CD14-positive monocyte (primary cell): ENCODE measurements at regions not wholly inside any gene's neighbourhood (a gene's known extent, or its start where the extent isn't known, plus 50 kb on each side); places are given as distances from the start of the nearest gene placed in this dataset.

Source experiments
- DNase-seq, 3 donors: peaks; one replicate each; pipeline ENCODE4 v3.0.0-alpha.2; 2011 to 2022
- H2AFZ ChIP-seq: 2 replicates; pipeline ENCODE4 v1.6.0; 2012; ENCODE audit warnings: mild to moderate bottlenecking, low read depth, low read length, inconsistent platforms; ENCODE audit not compliant: insufficient read depth, poor library complexity, severe bottlenecking
- H3K27ac ChIP-seq, 2 donors: 1 replicate in 1 of 2; 2 replicates in 1 of 2; pipeline ENCODE4 v1.5.1; 2012 to 2013; ENCODE audit warnings: low read length in 2 of 2, control low read depth in 1 of 2, inconsistent platforms in 1 of 2, low read depth in 1 of 2, mild to moderate bottlenecking in 1 of 2
- H3K27me3 ChIP-seq, 2 donors: one replicate each; pipeline versions ENCODE4 v1.6.0 to v1.6.1; 2011 to 2013; ENCODE audit warnings: low read length in 2 of 2; ENCODE audit not compliant: control insufficient read depth in 2 of 2, insufficient read depth in 2 of 2
- H3K36me3 ChIP-seq, 2 donors: replicated peaks in 1 of 2; 1 replicate in 1 of 2; 2 replicates in 1 of 2; pipeline versions ENCODE4 v1.5.1 to v1.6.1; 2012 to 2013; ENCODE audit warnings: low read length in 2 of 2, control low read depth in 1 of 2, inconsistent platforms in 1 of 2, mild to moderate bottlenecking in 1 of 2; ENCODE audit not compliant: insufficient read depth in 2 of 2, control insufficient read depth in 1 of 2
- H3K4me1 ChIP-seq, 2 donors: 1 replicate in 1 of 2; 2 replicates in 1 of 2; pipeline versions ENCODE4 v1.5.1 to v1.6.1; 2012 to 2013; ENCODE audit warnings: low read length in 2 of 2, control low read depth in 1 of 2, inconsistent platforms in 1 of 2, mild to moderate bottlenecking in 1 of 2, moderate library complexity in 1 of 2; ENCODE audit not compliant: insufficient read depth in 2 of 2, control insufficient read depth in 1 of 2
- H3K4me2 ChIP-seq: replicated peaks from 2 replicates; pipeline ENCODE3; 2012; ENCODE audit warnings: low read length, moderate library complexity, mild to moderate bottlenecking; ENCODE audit not compliant: poor library complexity, severe bottlenecking; ENCODE audit errors: extremely low read depth
- H3K4me3 ChIP-seq, 3 experiments: fragments of 200-600 bp in 1 of 3; sonication (generic) in 1 of 3; replicated peaks in 1 of 3; 1 replicate in 2 of 3; 2 replicates in 1 of 3; pipeline ENCODE4 v1.5.1; 2011 to 2013; ENCODE audit warnings: low read length in 3 of 3, mild to moderate bottlenecking in 3 of 3, control low read depth in 2 of 3, low read depth in 2 of 3, inconsistent platforms in 1 of 3, moderate library complexity in 1 of 3
- H3K79me2 ChIP-seq: 2 replicates; pipeline ENCODE4 v1.6.0; 2012; ENCODE audit warnings: mild to moderate bottlenecking, control low read depth, inconsistent platforms, low read length, moderate library complexity; ENCODE audit not compliant: insufficient read depth
- H3K9ac ChIP-seq: 2 replicates; pipeline ENCODE4 v1.6.0; 2017; ENCODE audit warnings: low read length, mild to moderate bottlenecking; ENCODE audit not compliant: insufficient read depth, poor library complexity, severe bottlenecking
- H3K9me3 ChIP-seq, 2 donors: replicated peaks in 1 of 2; 1 replicate in 1 of 2; 2 replicates in 1 of 2; pipeline versions ENCODE4 v1.5.1 to v1.6.1; 2012 to 2013; ENCODE audit warnings: low read length in 2 of 2, control low read depth in 1 of 2; ENCODE audit not compliant: control insufficient read depth in 1 of 2, insufficient read depth in 1 of 2
- H4K20me1 ChIP-seq: 2 replicates; pipeline ENCODE4 v1.6.0; 2012; ENCODE audit warnings: mild to moderate bottlenecking, low read length, control low read depth, moderate library complexity; ENCODE audit not compliant: insufficient read depth
- H3K27ac Mint-ChIP-seq, 7 donors: one replicate each; pipeline ENCODE4 v1.8.0; 2020; ENCODE audit warnings: mild to moderate bottlenecking in 7 of 7, mixed read lengths in 7 of 7, moderate library complexity in 6 of 7, inconsistent platforms in 2 of 7
- H3K27me3 Mint-ChIP-seq, 3 donors: one replicate each; pipeline ENCODE4 v1.8.0; 2021 to 2022; ENCODE audit warnings: low read depth in 3 of 3, mild to moderate bottlenecking in 3 of 3, mixed read lengths in 3 of 3, moderate library complexity in 3 of 3, inconsistent platforms in 1 of 3
- H3K36me3 Mint-ChIP-seq, 2 donors: one replicate each; pipeline ENCODE4 v1.8.0; 2020; ENCODE audit warnings: mixed read lengths in 2 of 2, inconsistent platforms in 1 of 2, mild to moderate bottlenecking in 1 of 2
- H3K4me1 Mint-ChIP-seq: one replicate; pipeline ENCODE4 v1.8.0; 2020; ENCODE audit warnings: mild to moderate bottlenecking, mixed read lengths
- H3K4me3 Mint-ChIP-seq, 2 donors: one replicate each; pipeline ENCODE4 v1.8.0; 2020; ENCODE audit warnings: mild to moderate bottlenecking in 2 of 2, mixed read lengths in 2 of 2, moderate library complexity in 1 of 2
- H3K9me3 Mint-ChIP-seq, 7 donors: one replicate each; pipeline ENCODE4 v1.8.0; 2020 to 2022; ENCODE audit warnings: mixed read lengths in 7 of 7, mild to moderate bottlenecking in 6 of 7, moderate library complexity in 6 of 7, inconsistent platforms in 2 of 7
- WGBS: methylation state at CpG from one replicate; pipeline ENCODE4 v1.1.5; 2013; ENCODE audit warnings: missing lambda C conversion rate; ENCODE audit not compliant: insufficient coverage; 5-methylcytosine and 5-hydroxymethylcytosine counted together
- intact Hi-C, 2 donors: fragments of 100-400 bp; cut with micrococcal nuclease; formaldehyde crosslinking; loops; one replicate each; pipeline versions ENCODE4 v1.15.0 to v1.15.1; 2023
- TF ChIP-seq, protein P1 (sequence below): fragments of 200-600 bp; IDR thresholded peaks from one replicate; pipeline ENCODE4 v1.8.0; 2022; ENCODE audit warnings: antibody characterized with exemption, mild to moderate bottlenecking

- no peaks in the 10 kb centered on the region for H3K4me1 ChIP-seq
- H3K27me3 ChIP-seq, result no peaks in the 10 kb centered on the region
- no peaks in the 10 kb centered on the region for H3K79me2 ChIP-seq
- H2AFZ ChIP-seq, result no peak overlapping the region
- H3K9me3 ChIP-seq, result no peaks in the 10 kb centered on the region
- Mint-ChIP-seq H3K4me3 (no peak overlapping the region), H3K27ac (peak overlapping the region in 1 of 7 donors; percentile 35), H3K27me3 (peaks cover 2 to 5% (median 3%) of the 10 kb centered on the region in 3 donors), H3K36me3 (no peaks in the 10 kb centered on the region), H3K4me1 (no peaks in the 10 kb centered on the region), H3K9me3 (peaks cover 2 to 15% (median 8%) of the 10 kb centered on the region in 7 donors)
- H3K4me2 ChIP-seq, result no peak overlapping the region
- H3K9ac ChIP-seq, result no peak overlapping the region
- no peak for DNase-seq
- H3K27ac ChIP-seq, result no peak overlapping the region
- intact Hi-C loops, result no loop called here
- H3K4me3 ChIP-seq, result no peak overlapping the region
- H3K36me3 ChIP-seq, result no peaks in the 10 kb centered on the region
- no peaks in the 10 kb centered on the region for H4K20me1 ChIP-seq
- no CpG with 5 or more reads among the region's 2 CpGs for WGBS
- TF ChIP-seq, protein P1, sequence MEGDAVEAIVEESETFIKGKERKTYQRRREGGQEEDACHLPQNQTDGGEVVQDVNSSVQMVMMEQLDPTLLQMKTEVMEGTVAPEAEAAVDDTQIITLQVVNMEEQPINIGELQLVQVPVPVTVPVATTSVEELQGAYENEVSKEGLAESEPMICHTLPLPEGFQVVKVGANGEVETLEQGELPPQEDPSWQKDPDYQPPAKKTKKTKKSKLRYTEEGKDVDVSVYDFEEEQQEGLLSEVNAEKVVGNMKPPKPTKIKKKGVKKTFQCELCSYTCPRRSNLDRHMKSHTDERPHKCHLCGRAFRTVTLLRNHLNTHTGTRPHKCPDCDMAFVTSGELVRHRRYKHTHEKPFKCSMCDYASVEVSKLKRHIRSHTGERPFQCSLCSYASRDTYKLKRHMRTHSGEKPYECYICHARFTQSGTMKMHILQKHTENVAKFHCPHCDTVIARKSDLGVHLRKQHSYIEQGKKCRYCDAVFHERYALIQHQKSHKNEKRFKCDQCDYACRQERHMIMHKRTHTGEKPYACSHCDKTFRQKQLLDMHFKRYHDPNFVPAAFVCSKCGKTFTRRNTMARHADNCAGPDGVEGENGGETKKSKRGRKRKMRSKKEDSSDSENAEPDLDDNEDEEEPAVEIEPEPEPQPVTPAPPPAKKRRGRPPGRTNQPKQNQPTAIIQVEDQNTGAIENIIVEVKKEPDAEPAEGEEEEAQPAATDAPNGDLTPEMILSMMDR, result no peak
These were observed 52.4 kb upstream of the SERINC1 start for GRCh38 chr6:122524056-122524455.

GRCh38 chr6:122530440-122531046 is 58.9 kb upstream of the SERINC1 start:
- peaks cover 0 to 8% (median 6%) of the 10 kb centered on the region in 3 donors for H3K27me3 Mint-ChIP-seq
- Histone ChIP-seq H3K9ac (no peak overlapping the region), H2AFZ (no peak overlapping the region), H3K4me2 (no peak overlapping the region), H3K79me2 (no peaks in the 10 kb centered on the region), H3K27me3 (no peaks in the 10 kb centered on the region), H3K36me3 (no peaks in the 10 kb centered on the region), H3K4me1 (no peaks in the 10 kb centered on the region), H3K9me3 (no peaks in the 10 kb centered on the region), H4K20me1 (no peaks in the 10 kb centered on the region), H3K4me3 (no peak overlapping the region), H3K27ac (no peak overlapping the region)
- H3K4me3 Mint-ChIP-seq, result no peak overlapping the region
- intact Hi-C loops, result loop anchor here in 1 of 2 donors (5.0 kb wide), 1 partner anchor 148 kb away; no protein-coding TSS in a partner anchor
- H3K4me1 Mint-ChIP-seq, result no peaks in the 10 kb centered on the region
- H3K9me3 Mint-ChIP-seq, result peaks cover 0 to 6% (median 3%) of the 10 kb centered on the region in 7 donors
- no peak overlapping the region for H3K27ac Mint-ChIP-seq
- no CpG with 5 or more reads among the region's 1 CpG for WGBS
- H3K36me3 Mint-ChIP-seq, result no peaks in the 10 kb centered on the region
- peak; percentile 19 to 56 (median 45) for DNase-seq
- TF ChIP-seq, protein P1, result peak; percentile 77
